GM12892 (cell line): ENCODE measurements at regions not wholly inside any gene's neighbourhood (a gene's known extent, or its start where the extent isn't known, plus 50 kb on each side); places are given as distances from the start of the nearest gene placed in this dataset.

ENCODE experiments used
- POLR2A ChIP-seq: IDR thresholded peaks from 2 replicates; pipeline ENCODE4 v1.6.1; 2011; ENCODE audit warnings: low read depth, low read length, control low read depth
- POLR2AphosphoS5 ChIP-seq: IDR thresholded peaks from 2 replicates; pipeline ENCODE4 v1.6.1; 2011; ENCODE audit warnings: low read depth, low read length, control low read depth
- TAF1 ChIP-seq: IDR thresholded peaks from 2 replicates; pipeline ENCODE4 v1.6.1; 2011; ENCODE audit warnings: low read depth, mild to moderate bottlenecking, control low read depth, low read length, borderline replicate concordance

GRCh38 chr9:119951090-119951489 lies 581.9 kb upstream of the BRINP1 start:
- TF ChIP-seq TAF1 (no peak), POLR2AphosphoS5 (no peak), POLR2A (no peak)
